ENCODE measurements at regions not wholly inside any gene's neighbourhood (a gene's known extent, or its start where the extent isn't known, plus 50 kb on each side); places are given as distances from the start of the nearest gene placed in this dataset.
"Not testable (repeated sequence)": the region's sequence is repeated elsewhere in the genome, so short reads cannot be mapped to it uniquely, and the experiment has no call there.

- no peak for DNase-seq
- peaks cover 8% of the 10 kb centered on the region for H3K4me1 Mint-ChIP-seq (ENCODE audit: low read depth)
- no peak overlapping the region for H3K4me3 Mint-ChIP-seq
- H3K36me3 Mint-ChIP-seq (ENCODE audit: low read depth), result no peaks in the 10 kb centered on the region
- H3K27me3 Mint-ChIP-seq, result peaks cover 52% of the 10 kb centered on the region
- H3K9me3 Mint-ChIP-seq, result no peaks in the 10 kb centered on the region
- H3K27ac Mint-ChIP-seq, result no peak overlapping the region
These were observed 53.9 kb upstream of the HEPH start for GRCh38 chrX:66110112-66110511.

- H3K27me3 Mint-ChIP-seq, result peaks cover 62% of the 10 kb centered on the region
- H3K36me3 Mint-ChIP-seq (ENCODE audit: low read depth); H3K27ac Mint-ChIP-seq; H3K9me3 Mint-ChIP-seq; H3K4me3 Mint-ChIP-seq; H3K4me1 Mint-ChIP-seq (ENCODE audit: low read depth); DNase-seq: not testable (repeated sequence)
These were observed 56.2 kb upstream of the HEPH start for GRCh38 chrX:66107860-66108259.

GRCh38 chrX:66102398-66102797 is 61.6 kb upstream of the HEPH start:
- peaks cover 48% of the 10 kb centered on the region for H3K27me3 Mint-ChIP-seq
- H3K9me3 Mint-ChIP-seq; H3K36me3 Mint-ChIP-seq (ENCODE audit: low read depth); H3K4me1 Mint-ChIP-seq (ENCODE audit: low read depth); H3K27ac Mint-ChIP-seq; DNase-seq; H3K4me3 Mint-ChIP-seq: not testable (repeated sequence)

- Mint-ChIP-seq H3K36me3 (ENCODE audit: low read depth) (no peaks in the 10 kb centered on the region), H3K4me3 (no peak overlapping the region), H3K4me1 (ENCODE audit: low read depth) (no peaks in the 10 kb centered on the region), H3K27me3 (peaks cover 32% of the 10 kb centered on the region), H3K9me3 (peaks cover 6% of the 10 kb centered on the region), H3K27ac (no peak overlapping the region)
- no peak for DNase-seq
These were observed 58.3 kb upstream of the VSIG4 start for GRCh38 chrX:66098162-66098561.

- H3K9me3 Mint-ChIP-seq; H3K4me3 Mint-ChIP-seq; H3K36me3 Mint-ChIP-seq (ENCODE audit: low read depth); DNase-seq; H3K4me1 Mint-ChIP-seq (ENCODE audit: low read depth); H3K27ac Mint-ChIP-seq: not testable (repeated sequence)
- peaks cover 35% of the 10 kb centered on the region for H3K27me3 Mint-ChIP-seq
These were observed 57.1 kb upstream of the VSIG4 start for GRCh38 chrX:66096987-66097386.

GRCh38 chrX:66090004-66090403 is 50.1 kb upstream of the VSIG4 start:
- DNase-seq, result not testable (repeated sequence)
- peaks cover 36% of the 10 kb centered on the region for H3K27me3 Mint-ChIP-seq

More at GRCh38 chrX:66090004-66090403, 50.1 kb upstream of the VSIG4 start:
- H3K36me3 Mint-ChIP-seq (ENCODE audit: low read depth); H3K27ac Mint-ChIP-seq; H3K4me3 Mint-ChIP-seq; H3K4me1 Mint-ChIP-seq (ENCODE audit: low read depth); H3K9me3 Mint-ChIP-seq: not testable (repeated sequence)

All from activated T-cell treated with anti-CD3 and anti-CD28 coated beads, Interleukin-2, amount 50 U/mL, for 24 hours (primary cell).